ENCODE measurements at regions not wholly inside any gene's neighbourhood (a gene's known extent, or its start where the extent isn't known, plus 50 kb on each side); places are given as distances from the start of the nearest gene placed in this dataset.
"Not testable (repeated sequence)": the region's sequence is repeated elsewhere in the genome, so short reads cannot be mapped to it uniquely, and the experiment has no call there.

DNA sequence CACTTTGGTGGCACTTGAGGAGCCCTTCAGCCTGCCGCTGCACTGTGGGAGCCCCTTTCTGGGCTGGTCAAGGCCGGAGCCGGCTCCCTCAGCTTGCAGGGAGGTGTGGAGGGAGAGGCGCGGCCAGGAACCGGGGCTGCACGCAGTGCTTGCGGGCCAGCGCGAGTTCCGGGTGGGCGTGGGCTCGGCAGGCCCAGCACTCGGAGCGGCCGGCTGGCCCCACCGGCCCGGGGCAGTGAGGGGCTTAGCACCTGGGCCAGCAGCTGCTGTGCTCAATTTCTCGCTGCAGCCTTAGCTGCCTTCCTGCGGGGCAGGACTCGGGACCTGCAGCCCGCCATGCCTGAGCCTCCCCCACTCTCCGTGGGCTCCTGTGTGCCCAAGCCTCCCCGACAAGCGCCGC, 533.7 kb upstream of the SLC10A2 start:
- not testable (repeated sequence) for TF ChIP-seq YY1 (IDR thresholded peaks at IDR 0.05; ENCODE audit: insufficient read depth, insufficient read length); ZNF274 (IDR thresholded peaks at IDR 0.05; ENCODE audit: low read depth, low read length)
